ENCODE measurements at regions not wholly inside any gene's neighbourhood (a gene's known extent, or its start where the extent isn't known, plus 50 kb on each side); places are given as distances from the start of the nearest gene placed in this dataset.
"Not testable (repeated sequence)": the region's sequence is repeated elsewhere in the genome, so short reads cannot be mapped to it uniquely, and the experiment has no call there.

DNA sequence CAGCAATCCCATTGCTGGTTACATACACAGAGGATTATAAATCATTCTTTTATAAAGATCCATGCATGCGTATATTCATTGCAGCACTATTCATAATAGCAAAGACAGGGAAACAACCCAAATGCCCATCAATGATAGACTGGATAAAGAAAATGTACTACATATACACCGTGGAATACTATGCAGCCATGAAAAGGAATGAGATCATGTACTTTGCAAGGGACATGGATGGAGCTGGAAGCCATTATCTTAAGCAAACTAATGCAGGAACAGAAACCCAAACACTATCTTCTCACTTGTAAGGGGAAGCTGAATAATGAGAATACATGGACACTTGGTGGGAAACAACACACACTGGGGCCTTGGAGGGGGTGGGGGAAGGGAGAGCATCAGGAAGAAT, 529.7 kb downstream of the TBC1D32 start:
- no peak for DNase-seq (ENCODE audit: low spot score)

DNA sequence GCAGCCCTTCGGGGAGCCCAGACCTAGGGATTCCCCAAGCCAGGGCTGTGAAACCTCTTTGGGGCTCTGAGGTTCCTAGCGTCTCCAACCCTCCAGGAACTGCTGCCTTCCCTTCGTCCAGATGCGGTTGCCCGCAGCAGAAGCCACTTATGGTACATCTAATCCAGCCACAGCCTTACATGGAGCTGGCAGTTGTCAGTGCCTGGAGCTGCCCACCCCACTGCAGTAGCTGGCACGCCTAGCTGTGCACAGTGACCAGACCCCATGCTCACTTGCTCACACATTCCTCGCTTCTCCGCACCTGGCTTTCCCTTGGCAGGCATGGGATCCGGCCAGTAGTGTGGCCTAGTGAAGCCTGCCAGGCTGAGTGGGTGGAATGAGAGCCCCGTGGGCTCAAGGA, 547.6 kb downstream of the TBC1D32 start:
- no peak for DNase-seq (ENCODE audit: low spot score)

DNA sequence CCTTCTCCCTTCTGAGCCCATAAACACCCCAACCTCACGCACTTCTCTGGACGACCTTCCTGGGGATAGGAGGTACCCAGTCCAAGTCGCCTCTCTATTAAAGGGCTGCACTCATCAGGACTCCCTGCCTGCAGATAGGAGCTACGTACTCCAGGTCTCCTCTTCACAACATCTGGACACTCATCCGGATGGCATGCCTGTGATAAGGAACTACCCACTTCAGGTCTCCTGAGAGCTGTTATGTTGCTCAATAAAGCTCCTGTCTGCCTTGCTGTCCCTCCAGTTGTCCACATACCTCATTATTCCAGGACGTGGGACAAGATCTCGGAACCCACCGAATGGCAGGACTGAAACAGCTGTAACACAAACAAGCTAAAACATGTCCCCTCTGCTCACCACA, 548.0 kb downstream of the TBC1D32 start:
- DNase-seq (ENCODE audit: low spot score), result no peak

DNA sequence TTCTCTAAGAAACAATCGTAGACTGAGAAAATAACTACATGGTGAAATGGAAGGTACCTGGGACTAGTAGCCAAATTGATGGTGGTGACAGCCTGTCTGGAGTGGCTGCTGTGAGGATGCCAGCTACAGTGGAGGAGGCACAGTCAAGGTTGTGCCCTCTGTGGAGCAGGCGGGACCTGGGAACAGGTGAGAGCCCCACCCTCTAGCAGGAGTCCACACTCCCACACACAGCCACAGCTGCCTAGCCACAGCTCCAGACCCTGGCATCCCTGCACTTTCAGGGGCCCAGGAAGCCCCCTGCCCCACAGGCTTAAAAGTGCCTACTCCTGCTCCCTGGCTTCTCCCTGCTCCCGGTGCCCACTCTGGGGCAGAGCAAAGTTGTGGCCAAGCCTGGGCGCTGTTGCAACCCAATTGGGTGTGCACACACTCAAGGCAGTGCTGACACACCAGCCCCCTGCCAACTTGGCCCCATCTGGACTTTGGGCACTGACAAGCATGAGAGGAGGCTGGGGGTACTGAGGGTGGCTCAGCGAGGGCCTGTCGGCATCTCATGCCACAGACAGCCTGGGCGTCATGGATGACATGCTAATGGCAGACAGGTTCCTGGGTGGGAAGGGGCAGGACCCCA, 548.7 kb downstream of the TBC1D32 start:
- DNase-seq (ENCODE audit: low spot score), result no peak

DNA sequence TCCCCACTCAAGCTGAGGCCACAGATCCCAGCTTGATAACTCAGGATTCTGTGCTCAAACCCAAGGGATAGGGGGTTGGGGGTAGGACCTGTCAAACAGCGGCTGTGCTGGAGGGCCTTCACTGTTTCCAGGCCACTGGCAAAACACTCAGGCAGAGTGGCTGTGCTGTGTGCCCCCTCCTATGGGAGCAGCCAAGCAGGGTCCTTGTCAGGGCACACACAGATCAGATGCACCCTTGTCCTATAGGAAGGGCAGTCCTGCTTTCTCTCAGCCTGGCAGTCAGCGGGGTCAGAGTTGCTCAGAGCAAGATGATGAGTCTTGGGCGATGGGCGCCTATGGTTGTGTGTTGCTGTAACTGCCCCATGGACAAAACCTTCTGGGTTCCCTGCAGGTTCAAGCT, 554.8 kb downstream of the TBC1D32 start:
- DNase-seq (ENCODE audit: low spot score), result no peak

DNA sequence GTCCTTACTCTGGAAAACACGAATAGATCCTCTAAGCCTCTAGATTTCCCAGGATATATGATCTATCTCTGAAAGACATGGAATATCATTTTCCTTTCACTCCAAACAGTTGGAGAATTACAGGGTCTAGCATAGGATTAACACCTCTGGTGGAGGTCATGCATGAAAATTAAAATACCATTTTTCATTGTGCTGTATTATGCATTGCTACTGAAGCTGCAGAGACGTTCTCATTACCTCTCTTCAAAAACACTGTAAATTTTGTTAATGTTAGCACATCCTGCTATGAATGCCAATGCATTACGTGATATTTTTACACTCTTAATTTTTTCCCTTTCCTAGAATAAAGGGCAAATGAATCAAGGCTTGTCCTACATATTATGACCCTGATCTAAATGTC, 558.6 kb downstream of the TBC1D32 start:
- DNase-seq (ENCODE audit: low spot score), result no peak

DNA sequence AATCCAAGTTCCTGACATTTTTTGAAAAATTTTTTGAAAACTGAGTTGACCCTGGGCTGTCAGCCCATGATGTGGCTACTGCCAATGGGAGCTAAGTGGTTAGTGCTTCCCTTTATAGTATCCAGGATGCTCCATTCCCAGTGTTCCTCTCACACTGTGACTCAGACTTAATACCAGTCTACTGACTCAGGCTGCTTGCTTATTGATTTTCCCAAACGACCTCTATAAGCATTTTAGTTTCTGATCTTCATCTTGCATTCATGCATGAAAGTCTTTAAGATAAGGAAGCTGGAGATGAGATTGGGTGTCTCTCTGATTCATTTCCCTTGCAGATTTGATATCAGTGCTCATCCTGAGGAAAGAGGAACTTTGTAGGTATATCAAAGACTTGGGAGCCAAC, 560.0 kb downstream of the TBC1D32 start:
- DNase-seq (ENCODE audit: low spot score), result no peak

DNA sequence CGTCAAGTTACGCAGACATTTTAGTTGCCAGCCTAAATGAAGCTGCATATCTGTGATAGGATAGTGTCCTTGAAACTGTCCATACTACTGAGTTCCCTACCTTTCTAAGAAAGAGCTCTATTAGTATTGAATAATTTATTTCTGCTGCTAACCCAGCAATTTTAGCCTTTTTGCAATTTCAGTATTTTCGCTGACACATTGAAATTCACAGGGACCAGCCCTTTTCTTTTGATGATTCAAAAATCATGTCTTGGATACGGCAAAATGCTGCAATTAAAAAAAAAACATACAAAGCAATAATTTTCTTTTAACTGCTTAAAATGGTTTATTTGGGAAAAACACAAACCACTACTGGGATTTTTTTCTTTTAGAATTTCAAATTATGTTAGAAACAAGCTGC, 563.3 kb downstream of the TBC1D32 start:
- no peak for DNase-seq (ENCODE audit: low spot score)

DNA sequence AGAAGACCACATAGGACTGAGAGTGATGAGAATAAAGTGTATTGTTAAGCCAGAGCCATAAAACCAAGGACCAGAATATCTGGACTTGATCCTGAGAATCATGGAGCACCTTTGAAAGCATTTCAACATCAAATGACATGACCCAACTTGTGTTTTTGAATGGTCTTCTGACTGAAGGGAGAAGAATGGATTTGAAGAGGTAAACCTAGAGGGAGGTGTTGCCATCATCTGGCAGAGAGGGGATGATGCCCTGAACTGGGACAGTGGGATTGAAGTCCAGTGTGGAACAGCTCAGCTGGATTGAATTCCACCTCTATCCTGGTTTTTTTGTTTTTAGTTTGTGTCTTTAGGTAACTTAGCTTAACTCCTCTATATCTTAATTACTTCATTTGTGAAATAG, 570.0 kb downstream of the TBC1D32 start:
- peak; percentile 9 for DNase-seq (ENCODE audit: low spot score)

DNA sequence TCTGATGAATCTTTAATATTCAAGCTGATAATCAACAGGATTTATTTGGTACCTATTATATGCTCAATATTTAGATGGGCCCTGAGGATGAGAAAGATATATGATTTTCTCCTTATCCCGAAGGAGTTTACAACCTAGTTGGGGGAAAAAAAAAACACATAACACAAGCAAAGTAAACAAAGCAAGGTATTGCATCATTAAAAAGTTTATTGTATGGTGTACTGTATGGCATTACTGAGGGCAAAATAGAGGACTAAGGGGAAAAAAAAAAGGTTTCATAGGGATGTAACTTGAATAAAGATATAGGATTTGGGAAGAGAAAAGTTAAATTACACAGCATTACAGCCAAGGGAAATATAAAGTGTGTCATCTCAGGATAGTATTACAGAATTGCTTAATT, 574.7 kb downstream of the TBC1D32 start:
- no peak for DNase-seq (ENCODE audit: low spot score)

DNA sequence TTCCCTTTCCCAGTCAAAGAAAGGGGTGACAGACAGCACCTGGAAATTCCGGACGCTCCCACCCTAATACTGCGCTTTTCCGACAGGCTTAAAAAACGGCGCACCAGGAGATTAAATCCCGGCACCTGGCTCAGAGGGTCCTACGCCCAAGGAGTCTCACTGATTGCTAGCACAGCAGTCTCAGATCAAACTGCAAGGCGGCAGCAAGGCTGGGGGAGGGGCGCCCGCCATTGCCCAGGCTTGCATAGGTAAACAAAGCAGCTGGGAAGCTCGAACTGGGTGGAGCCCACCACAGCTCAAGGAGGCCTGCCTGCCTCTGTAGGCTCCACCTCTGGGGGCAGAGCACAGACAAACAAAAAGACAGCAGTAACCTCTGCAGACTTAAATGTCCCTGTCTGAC, 585.7 kb downstream of the TBC1D32 start:
- DNase-seq (ENCODE audit: low spot score), result not testable (repeated sequence)

DNA sequence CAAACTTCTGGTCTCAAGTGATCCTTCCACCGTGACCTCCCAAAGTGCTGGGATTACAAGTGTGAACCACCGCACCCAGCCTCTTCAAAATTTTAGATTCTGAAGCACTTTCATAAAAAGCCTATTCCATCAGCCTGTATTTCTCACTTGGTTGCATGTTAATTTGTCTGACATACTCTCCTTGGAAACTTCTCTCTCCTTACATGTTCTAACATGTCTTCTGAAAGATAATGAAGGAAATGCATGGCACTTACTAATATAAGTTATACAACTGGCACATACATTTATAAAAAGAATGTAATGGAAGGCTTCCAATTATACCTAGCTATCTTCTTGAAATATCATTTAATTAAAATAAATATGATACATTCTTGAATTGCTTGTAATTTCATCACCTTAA, 597.5 kb downstream of the TBC1D32 start:
- DNase-seq (ENCODE audit: low spot score), result no peak

DNA sequence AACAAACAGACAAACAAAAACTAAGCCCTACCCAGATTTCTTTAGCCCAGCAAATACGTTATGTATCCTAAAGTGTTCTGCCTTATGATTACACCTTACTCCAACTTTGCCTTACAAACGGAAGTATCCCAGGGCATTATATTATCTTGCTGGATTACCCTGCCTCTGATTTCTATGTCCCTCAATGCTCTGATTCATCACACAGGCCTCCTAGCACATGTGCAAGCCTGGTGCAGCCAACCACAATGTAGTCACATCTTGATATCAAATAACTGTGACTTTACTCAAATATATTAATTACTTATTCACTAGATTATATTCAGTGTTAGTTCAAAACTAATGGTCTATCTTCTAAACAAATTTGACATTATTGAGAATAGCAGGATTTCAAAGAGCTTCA, 598.6 kb downstream of the TBC1D32 start:
- no peak for DNase-seq (ENCODE audit: low spot score)

DNA sequence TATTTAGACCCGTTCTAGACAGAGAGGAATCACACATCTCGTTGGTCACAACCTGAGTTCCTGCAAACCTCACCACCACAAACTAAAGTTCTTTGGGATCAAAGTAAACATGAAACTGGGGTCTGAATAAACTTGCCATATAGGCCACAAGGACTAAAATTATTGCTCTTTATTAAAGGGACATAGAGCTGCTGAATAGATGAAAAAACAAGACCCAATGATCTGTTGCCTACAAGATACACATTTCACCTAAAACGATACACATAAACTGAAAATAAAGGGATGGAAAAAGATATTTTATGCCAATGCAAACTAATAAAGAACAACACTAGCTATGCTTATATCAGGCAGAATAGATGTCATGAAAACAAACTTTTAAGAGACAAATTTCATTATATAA, 623.0 kb downstream of the TBC1D32 start:
- no peak for DNase-seq (ENCODE audit: low spot score)

DNA sequence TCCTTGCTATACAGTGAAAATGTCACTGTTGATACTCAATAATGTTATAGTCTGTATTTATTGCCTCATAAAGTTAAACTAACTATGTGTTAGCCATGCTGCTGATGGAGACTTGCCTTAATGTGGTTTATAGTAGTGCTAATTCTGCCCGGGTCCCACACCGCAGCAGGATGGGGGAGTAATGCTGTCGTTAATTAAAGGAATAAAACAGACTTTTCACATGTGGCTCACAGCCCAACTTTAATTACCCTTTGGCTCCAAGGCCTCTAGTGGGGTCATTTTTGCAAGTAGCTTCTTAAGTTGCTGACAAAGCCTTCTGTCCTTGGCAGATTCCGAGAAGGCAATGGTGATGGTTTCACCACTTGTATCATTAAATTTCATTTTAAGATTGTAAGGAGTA, 634.3 kb downstream of the TBC1D32 start:
- no peak for DNase-seq (ENCODE audit: low spot score)

DNA sequence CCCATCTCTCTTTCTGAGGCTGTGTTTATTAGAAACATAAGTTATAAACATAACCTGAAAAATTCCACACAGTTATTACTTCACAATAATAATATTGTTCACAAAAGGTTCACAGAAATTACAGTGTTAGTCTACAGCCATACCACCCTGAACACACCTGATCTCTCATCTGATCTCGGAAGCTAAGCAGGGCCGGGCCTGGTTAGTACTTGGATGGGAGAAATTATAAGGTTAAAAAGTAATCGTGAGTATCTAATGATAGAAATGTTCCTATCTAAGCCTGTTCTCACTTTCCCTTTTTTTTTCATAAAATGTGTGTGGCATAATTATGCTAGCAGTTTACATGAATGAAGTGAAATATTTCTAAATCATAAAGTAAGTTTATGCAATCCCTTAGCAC, 647.8 kb downstream of the TBC1D32 start:
- DNase-seq (ENCODE audit: low spot score), result no peak

DNA sequence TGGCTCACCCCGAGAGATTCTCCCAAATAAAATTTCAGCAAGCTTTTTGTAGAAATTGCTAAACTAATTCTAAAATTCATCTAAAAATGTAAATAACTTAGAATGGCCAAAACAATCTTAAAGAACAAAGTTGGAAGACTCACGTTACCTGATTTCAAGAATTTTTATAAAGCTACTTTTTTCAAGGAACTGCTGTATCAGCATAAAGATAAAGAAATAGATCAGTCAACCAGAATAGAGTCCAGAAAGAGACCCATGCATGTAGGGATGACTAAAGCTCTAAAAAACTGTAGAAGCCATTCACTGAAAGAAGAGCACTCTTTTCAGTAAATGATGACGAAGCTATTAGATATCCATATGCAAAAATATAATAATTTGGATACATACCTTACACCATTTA, 652.1 kb downstream of the TBC1D32 start:
- no peak for DNase-seq (ENCODE audit: low spot score)

DNA sequence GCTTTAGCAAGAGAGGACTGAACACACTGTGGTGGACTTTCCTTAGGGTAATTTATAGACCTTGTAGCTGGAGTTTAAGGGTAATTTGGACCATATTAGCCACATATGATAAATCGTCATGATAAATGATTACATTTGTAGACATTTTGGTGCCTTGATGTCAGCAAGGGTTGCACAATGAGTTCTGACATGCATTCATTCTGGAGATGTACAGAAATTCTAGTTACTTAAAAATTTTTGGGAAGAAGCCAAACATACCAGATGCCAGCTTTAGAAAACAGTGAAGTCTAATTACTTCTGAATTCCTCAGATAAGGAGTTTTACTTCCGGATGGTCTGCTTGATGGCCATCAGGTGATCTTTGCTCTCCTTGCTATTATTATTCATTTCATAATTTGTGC, 653.1 kb downstream of the TBC1D32 start:
- no peak for DNase-seq (ENCODE audit: low spot score)

DNA sequence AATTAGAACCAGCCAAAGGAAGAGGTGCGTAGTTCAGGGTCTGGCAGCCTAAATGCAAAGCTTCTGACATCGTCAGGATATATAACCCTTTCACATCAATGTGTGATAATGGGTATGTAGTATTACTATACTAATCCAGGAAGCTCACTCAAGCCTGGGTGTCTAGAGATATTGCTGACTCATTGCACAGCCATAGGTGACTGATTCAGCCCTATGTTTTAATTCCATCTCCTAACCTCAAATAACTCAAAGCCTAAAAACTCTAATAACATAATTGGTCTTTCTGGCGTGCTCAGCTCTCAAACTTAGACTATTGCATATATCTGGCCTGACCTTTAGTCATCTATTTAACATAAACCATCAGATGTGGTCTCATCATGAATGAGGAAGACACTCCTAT, 658.4 kb downstream of the TBC1D32 start:
- DNase-seq (ENCODE audit: low spot score), result peak; percentile 15

DNA sequence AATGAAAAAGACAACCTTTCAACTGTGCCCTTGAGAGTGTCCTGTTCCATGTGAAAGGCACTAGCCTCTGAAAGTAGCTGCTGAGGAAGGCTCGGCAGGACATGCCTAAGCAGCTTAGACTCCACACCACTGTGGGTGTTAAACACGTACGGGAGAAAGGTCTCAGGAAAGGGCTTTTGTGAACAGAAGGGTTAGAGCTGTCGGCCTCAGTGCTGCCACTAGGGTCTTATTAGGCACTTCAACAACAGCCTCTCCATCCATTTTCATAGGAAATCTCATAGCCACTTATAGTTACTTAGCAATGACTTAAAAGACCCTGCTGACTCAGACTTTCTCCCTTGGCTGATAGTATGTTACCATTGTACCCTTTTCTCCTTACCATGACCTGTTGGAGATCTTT, 662.8 kb downstream of the TBC1D32 start:
- no peak for DNase-seq (ENCODE audit: low spot score)

DNA sequence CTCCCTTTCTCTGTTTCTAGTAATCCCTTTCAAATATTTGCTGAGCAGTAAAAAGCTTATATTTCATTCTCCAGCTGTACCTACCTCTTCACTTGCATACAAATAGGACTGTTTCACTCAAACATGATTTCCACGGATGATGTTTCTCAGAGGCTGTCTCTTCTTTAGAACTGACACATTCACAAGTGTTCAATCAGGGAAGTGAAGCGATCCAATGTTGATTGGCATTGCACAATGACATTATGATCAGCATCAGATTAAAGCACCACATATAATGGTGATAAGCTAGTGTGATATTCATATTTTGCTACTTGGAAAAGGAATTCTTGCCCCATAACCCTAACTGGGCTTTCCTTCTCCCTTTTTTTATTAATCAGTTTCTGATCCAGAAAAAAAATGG, 681.8 kb downstream of the TBC1D32 start:
- DNase-seq (ENCODE audit: low spot score), result no peak

DNA sequence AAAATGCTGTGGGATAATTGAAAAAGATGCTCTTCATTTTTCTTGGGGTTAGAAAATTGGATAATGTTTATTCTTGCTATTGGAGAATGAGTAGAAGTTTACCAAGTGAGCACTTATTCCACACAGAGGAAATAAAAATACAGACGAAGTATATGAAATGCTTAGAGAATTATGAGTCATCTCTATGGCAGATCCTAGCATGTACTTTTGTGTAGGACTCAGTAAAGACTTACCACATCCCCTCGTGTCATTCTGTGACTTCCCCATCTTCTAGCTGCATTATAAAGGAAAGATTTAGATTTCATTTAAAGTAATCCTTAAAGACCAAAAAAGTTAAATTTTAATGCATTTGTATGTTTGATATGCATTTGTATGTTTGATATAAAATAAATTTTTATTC, 685.6 kb downstream of the TBC1D32 start:
- DNase-seq (ENCODE audit: low spot score), result no peak

DNA sequence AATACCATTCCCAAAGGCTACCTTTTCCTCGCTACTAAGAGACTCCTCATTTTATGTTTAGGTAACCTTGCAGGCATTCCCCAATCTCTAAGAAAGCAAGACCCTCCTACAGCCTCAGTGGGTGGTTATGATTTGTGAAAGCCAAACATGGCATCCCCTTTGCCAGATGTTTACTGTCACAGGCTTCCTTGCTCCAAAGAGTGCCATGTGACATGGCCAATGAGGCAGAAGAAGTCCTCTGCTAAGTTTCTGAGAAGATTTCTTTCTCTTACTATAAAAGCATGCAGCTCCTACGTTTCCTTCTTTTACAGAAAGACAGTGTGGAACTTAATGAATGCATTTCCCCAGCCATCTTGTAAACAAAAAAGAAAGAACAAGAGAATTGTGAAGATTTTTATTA, 688.2 kb downstream of the TBC1D32 start:
- DNase-seq (ENCODE audit: low spot score), result no peak

DNA sequence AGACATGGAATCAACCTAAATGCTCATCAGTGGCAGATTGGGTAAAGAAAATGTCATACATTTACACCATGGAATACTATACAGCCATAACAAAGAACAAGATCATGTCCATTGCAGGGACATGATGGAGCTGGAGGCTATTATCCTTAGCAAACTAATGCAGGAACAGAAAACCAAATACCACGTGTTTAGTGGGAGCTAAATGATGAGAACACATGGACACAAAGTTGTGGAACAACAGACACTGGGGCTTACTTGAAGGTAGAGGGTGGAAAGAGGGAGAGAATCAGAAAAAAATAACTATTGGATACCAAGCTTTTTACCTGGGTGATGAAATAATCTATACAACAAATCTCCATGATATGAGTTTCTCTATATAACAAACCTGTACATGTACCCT, 701.3 kb downstream of the TBC1D32 start:
- no peak for DNase-seq (ENCODE audit: low spot score)

DNA sequence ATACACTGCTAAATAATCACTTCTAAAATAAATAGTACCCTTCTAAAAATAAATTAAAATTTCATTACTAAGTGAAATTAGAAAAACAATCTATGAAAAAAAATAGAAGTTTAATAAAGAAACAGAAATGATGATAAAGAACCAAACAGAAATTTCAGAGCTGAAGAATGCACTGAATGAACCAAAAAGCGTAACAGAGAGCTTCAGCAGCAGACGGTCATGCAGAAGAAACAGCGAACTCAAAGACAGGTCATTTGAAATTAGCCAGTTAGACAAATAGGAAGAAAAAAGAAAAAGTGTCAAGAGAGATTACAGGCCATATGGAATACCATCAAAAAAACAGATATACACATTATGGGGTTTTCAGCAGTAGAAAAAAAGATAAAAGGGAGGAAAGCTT, 706.7 kb downstream of the TBC1D32 start:
- DNase-seq (ENCODE audit: low spot score), result no peak

All from SW480 (cell line).